Transverse colon (tissue), 4 donors: ENCODE measurements at regions not wholly inside any gene's neighbourhood (a gene's known extent, or its start where the extent isn't known, plus 50 kb on each side); places are given as distances from the start of the nearest gene placed in this dataset.

Experiments used
- DNase-seq: peaks from one replicate; pipeline ENCODE4 v3.0.0-alpha.2; 2019
- H3K27ac ChIP-seq, 4 donors: fragments of 200-600 bp; sonication (generic); 2 replicates each; pipeline ENCODE4 v1.5.1; 2016 to 2018; ENCODE audit warnings: inconsistent platforms in 4 of 4
- H3K27me3 ChIP-seq: fragments of 200-600 bp; sonication (generic); 2 replicates; pipeline ENCODE4 v1.5.1; 2017; ENCODE audit warnings: inconsistent platforms
- H3K36me3 ChIP-seq, 4 donors: fragments of 200-600 bp; sonication (generic); 2 replicates each; pipeline ENCODE4 v1.5.1; 2017 to 2019; ENCODE audit warnings: inconsistent platforms in 4 of 4
- H3K4me1 ChIP-seq, 4 donors: fragments of 200-600 bp; sonication (generic); 2 replicates each; pipeline ENCODE4 v1.5.1; 2017 to 2020; ENCODE audit warnings: inconsistent platforms in 4 of 4
- H3K4me3 ChIP-seq, 4 donors: fragments of 200-600 bp; sonication (generic); 1 replicate in 1 of 4; 2 replicates in 3 of 4; pipeline versions ENCODE4 v1.5.1 to v1.6.1; 2017 to 2019; ENCODE audit warnings: inconsistent platforms in 4 of 4
- H3K9me3 ChIP-seq, 2 donors: fragments of 200-600 bp; sonication (generic); 2 replicates each; pipeline ENCODE4 v1.5.1; 2017 to 2019; ENCODE audit warnings: inconsistent platforms in 2 of 2
- CTCF ChIP-seq, 5 experiments: fragments of 200-600 bp in 3 of 5; fragments of 450-650 bp in 2 of 5; sonication (generic) in 3 of 5; IDR thresholded peaks; 1 replicate in 2 of 5; 2 replicates in 3 of 5; pipeline ENCODE4 v1.5.1; 2016 to 2017; ENCODE audit warnings: antibody characterized with exemption in 5 of 5, inconsistent platforms in 3 of 5, mild to moderate bottlenecking in 2 of 5, moderate library complexity in 1 of 5
- EP300 ChIP-seq: sonication (generic); formaldehyde crosslinking; IDR thresholded peaks from one replicate; pipeline ENCODE4 v1.6.1; 2017; ENCODE audit warnings: antibody characterized with exemption, low read depth
- POLR2A ChIP-seq: fragments of 450-650 bp; IDR thresholded peaks from one replicate; pipeline ENCODE4 v1.6.1; 2016; ENCODE audit warnings: antibody characterized with exemption, mild to moderate bottlenecking, moderate library complexity
- POLR2AphosphoS5 ChIP-seq, 3 donors: sonication (generic); formaldehyde crosslinking; IDR thresholded peaks; one replicate each; pipeline ENCODE4 v1.6.1; 2016; ENCODE audit warnings: antibody characterized with exemption in 3 of 3
- WGBS, 2 donors: methylation state at CpG; one replicate each; pipeline ENCODE4 v1.1.5; 2018; ENCODE audit warnings: low coverage in 1 of 2; 5-methylcytosine and 5-hydroxymethylcytosine counted together
- in situ Hi-C, 4 donors: fragments of 200-750 bp; cut with MboI; loops; one replicate each; pipeline versions ENCODE4 v1.15.0 to v1.15.1; 2017; ENCODE audit warnings: low sequenced_read_pairs in 3 of 4, low pct_ligation_motif_present in 1 of 4, low pct_unique_long_range_greater_than_20kb in 1 of 4
- intact Hi-C: fragments of 100-400 bp; cut with DNase I; formaldehyde crosslinking; loops from one replicate; pipeline ENCODE4 v1.15.1; 2023; ENCODE audit warnings: low total_unique reads

GRCh38 chr7:94169682-94170081 lies 165.5 kb upstream of the BET1 start:
- Histone ChIP-seq H3K27ac (no peak overlapping the region), H3K9me3 (no peaks in the 10 kb centered on the region), H3K36me3 (no peaks in the 10 kb centered on the region), H3K4me3 (no peak overlapping the region), H3K4me1 (no peaks in the 10 kb centered on the region), H3K27me3 (no peaks in the 10 kb centered on the region)
- no peak for TF ChIP-seq CTCF (IDR thresholded peaks at IDR 0.05)
- TF ChIP-seq POLR2A = no peak
- TF ChIP-seq POLR2AphosphoS5 (IDR thresholded peaks at IDR 0.05) = no peak
- TF ChIP-seq EP300 = no peak
- intact Hi-C loops (no loop called here), in situ Hi-C loops (no loop called here)
- 89 to 92% methylated on average over 2 to 4 of the region's 4 CpGs for WGBS, 2 donors
- DNase-seq = no peak

GRCh38 chr7:94170836-94171235 lies 166.7 kb upstream of the BET1 start:
- no peak overlapping the region for H3K4me3 ChIP-seq
- in situ Hi-C loops = no loop called here
- TF ChIP-seq POLR2AphosphoS5 (IDR thresholded peaks at IDR 0.05) = no peak
- TF ChIP-seq EP300 = no peak
- no peak for TF ChIP-seq POLR2A
- no peak for TF ChIP-seq CTCF (IDR thresholded peaks at IDR 0.05)
- H3K27ac ChIP-seq = no peak overlapping the region
- no peaks in the 10 kb centered on the region for H3K4me1 ChIP-seq
- DNase-seq = no peak
- H3K36me3 ChIP-seq = no peaks in the 10 kb centered on the region
- no peaks in the 10 kb centered on the region for H3K9me3 ChIP-seq
- intact Hi-C loops = no loop called here
- H3K27me3 ChIP-seq = no peaks in the 10 kb centered on the region

GRCh38 chr7:94173436-94173835 lies 169.3 kb upstream of the BET1 start:
- Histone ChIP-seq H3K4me1 (no peaks in the 10 kb centered on the region), H3K9me3 (no peaks in the 10 kb centered on the region), H3K4me3 (no peak overlapping the region), H3K27ac (no peak overlapping the region), H3K36me3 (no peaks in the 10 kb centered on the region), H3K27me3 (no peaks in the 10 kb centered on the region)
- TF ChIP-seq EP300 (no peak), POLR2A (no peak), POLR2AphosphoS5 (IDR thresholded peaks at IDR 0.05) (no peak)
- WGBS, 2 donors = 91 to 100% methylated on average over 1 to 2 of the region's 2 CpGs
- DNase-seq = no peak
- intact Hi-C loops = no loop called here
- in situ Hi-C loops = no loop called here

GRCh38 chr7:94174375-94174774 lies 170.2 kb upstream of the BET1 start:
- no peaks in the 10 kb centered on the region for H3K27me3 ChIP-seq
- intact Hi-C loops (no loop called here), in situ Hi-C loops (no loop called here)
- H3K27ac ChIP-seq = no peak overlapping the region
- TF ChIP-seq POLR2A (no peak), EP300 (no peak), POLR2AphosphoS5 (IDR thresholded peaks at IDR 0.05) (no peak), CTCF (IDR thresholded peaks at IDR 0.05) (no peak)
- H3K4me1 ChIP-seq = no peaks in the 10 kb centered on the region
- H3K4me3 ChIP-seq = no peak overlapping the region
- WGBS, 2 donors = 86 to 88% methylated on average over 5 of the region's 5 CpGs
- no peaks in the 10 kb centered on the region for H3K36me3 ChIP-seq
- DNase-seq = no peak
- H3K9me3 ChIP-seq = no peaks in the 10 kb centered on the region

GRCh38 chr7:94174956-94175355 lies 170.8 kb upstream of the BET1 start:
- Histone ChIP-seq H3K36me3 (no peaks in the 10 kb centered on the region), H3K27me3 (no peaks in the 10 kb centered on the region), H3K4me3 (no peak overlapping the region), H3K27ac (no peak overlapping the region), H3K4me1 (no peaks in the 10 kb centered on the region), H3K9me3 (no peaks in the 10 kb centered on the region)
- WGBS, 2 donors = 73 to 82% methylated on average over 2 of the region's 2 CpGs
- in situ Hi-C loops = no loop called here
- intact Hi-C loops = no loop called here
- no peak for DNase-seq
- TF ChIP-seq POLR2AphosphoS5 (IDR thresholded peaks at IDR 0.05) = no peak
- TF ChIP-seq POLR2A = no peak
- no peak for TF ChIP-seq EP300
- TF ChIP-seq CTCF (IDR thresholded peaks at IDR 0.05) = no peak
